HG03442 (cell line): ENCODE measurements at regions not wholly inside any gene's neighbourhood (a gene's known extent, or its start where the extent isn't known, plus 50 kb on each side); places are given as distances from the start of the nearest gene placed in this dataset.
"Not testable (repeated sequence)": the region's sequence is repeated elsewhere in the genome, so short reads cannot be mapped to it uniquely, and the experiment has no call there.

Source experiments
- ATAC-seq: cut with Tn5 transposase; IDR thresholded peaks from one replicate; pipeline ENCODE4 v1.9.1; 2021; ENCODE audit warnings: mild to moderate bottlenecking, moderate library complexity; ENCODE audit not compliant: unreplicated experiment

GRCh38 chr12:60231976-60232907 is 636.4 kb downstream of the SLC16A7 start:
- ATAC-seq, result no peak

- ATAC-seq, result not testable (repeated sequence)
Measured at GRCh38 chr12:60234611-60235195, 638.9 kb downstream of the SLC16A7 start.

- ATAC-seq, result no peak
Measured at GRCh38 chr12:60235261-60235660, 639.4 kb downstream of the SLC16A7 start.

DNA sequence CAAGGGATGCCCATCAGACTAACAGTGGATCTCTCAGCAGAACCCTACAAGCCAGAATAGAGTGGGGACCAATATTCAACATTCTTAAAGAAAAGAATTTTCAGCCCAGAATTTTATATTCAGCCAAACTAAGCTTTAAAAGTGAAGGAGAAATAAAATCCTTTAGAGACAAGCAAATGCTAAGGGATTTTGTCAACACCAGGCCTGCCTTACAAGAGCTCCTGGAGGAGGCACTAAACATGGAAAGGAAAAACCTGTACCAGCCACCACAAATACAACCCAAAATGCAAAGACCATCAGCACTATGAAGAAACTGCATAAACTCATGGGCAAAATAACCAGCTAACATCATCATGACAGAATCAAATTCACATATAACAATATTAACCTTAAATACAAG is 640.6 kb downstream of the SLC16A7 start:
- ATAC-seq, result not testable (repeated sequence)

DNA sequence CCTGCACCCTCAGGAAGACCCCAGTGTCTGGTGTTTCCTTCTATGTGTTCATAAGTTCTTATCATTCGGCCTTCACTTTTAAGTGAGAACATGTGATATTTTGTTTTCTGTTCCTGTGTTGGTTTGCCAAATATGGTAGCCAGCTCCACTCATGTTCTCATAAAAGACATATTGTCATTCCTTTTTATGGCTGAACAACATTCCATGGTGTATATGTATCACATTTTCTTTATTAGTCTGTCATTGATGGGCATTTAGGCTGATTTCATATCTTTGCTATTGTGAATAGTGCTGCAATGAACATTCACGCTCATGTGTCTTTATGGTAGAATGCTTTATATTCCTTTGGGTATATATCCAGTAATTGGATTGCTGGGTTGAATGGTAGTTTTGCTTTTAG is 645.1 kb downstream of the SLC16A7 start:
- ATAC-seq, result no peak

DNA sequence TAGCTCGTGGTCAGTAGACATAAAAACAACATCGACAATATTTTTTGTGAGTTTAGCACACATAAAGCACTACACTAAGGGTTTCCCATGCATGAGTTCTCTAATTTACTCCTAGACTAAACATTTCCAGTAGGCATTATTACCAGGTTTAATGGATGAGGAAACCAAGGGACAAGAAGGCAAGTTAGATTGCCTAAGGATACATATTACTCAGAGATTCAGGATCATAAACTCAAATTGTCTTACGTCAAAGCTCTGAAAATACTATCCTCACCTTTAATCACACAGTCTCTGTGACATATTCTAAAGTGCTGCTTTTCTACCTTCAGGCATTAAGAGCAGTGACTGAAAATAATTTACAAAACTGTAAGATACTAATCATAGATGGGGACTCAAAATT is 655.3 kb downstream of the SLC16A7 start:
- no peak for ATAC-seq

DNA sequence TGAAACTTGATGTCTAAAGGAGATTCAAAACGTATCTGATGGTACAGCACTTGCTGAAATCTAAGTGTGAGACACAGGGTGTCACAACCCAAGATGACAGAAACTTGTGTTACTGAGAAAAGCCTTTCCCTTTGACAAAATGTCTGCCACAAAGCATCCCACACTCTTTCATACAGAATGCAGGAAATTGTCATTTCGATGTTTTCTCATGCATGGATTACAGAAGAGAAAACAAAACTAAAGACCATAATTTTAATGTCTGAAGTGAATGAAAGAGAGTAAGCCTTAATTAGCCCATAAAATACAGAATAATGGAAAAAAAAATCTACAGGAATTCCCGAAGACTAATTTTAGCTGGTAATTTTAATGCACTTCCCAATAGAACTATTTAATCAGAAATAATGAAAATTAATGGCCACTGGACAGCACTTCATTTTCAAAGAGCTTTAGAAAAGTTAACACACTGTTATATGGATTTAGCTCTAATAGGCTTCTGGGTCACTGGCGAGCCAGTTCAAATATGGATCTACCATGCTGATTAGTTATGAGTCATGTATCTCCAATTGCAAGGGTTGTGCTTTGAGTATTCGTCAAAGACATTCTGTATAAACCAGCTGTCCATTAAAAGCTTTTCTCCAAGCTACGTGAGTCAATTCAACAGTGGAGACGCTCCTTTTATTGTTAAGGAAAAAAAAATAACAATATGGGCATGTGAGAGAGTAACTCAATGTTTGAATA is 656.7 kb downstream of the SLC16A7 start:
- ATAC-seq, result no peak

DNA sequence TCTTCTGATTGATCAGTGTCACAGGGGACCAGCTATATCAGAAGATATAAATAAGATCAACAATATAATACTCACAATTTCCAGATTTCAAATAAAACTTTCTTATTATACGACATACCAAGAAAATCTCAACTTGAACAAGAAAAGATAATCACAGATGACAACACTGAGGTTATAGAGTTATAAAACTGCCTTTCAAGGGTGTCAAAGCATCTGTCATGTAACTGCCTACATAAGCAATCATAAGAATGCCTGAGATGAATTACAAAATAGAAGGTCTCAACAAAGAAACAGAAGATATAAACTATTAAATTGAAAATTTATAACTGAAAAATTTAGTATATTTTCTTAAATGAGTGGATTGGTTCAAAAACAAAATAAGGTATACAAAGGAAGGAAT is 659.2 kb downstream of the SLC16A7 start:
- no peak for ATAC-seq

DNA sequence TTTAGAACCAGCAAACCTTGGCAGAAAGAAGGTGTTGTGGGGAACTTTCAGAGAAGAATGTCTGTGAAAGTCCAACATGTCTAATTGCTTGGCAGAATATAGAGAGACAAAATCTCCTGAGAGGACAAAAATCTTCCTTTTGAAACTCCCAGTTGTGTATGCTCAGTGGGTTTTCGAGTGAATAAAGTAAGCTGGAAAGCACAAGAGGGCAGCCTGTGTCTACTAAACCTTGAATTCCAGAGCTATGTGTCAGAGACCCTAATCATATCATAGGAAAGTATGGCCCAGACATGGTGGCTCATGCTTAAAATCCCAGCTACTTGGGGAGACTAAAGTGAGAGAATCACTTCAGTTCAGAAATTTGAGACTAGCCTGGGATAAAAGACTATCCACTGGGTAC is 661.2 kb downstream of the SLC16A7 start:
- no peak for ATAC-seq

GRCh38 chr12:60259225-60259624 is 663.4 kb downstream of the SLC16A7 start:
- no peak for ATAC-seq

DNA sequence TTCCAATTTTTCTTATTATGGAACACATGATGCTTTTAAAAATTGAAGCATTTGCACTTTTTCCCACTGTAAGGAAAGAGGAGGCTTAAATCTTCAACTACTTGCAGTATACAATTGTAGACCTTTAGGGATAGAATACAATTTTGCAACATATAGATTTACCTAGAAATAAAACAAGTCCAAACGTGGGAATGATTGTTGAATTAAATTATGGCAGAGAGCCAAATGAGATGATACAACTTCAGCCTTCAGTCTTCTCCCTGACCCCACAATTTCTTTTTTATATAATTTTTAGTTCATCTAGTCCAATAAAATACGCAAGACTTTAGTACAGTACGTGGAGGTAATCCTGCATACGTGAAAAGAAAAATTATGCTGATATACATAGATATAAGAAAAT is 666.5 kb downstream of the SLC16A7 start:
- ATAC-seq, result no peak

DNA sequence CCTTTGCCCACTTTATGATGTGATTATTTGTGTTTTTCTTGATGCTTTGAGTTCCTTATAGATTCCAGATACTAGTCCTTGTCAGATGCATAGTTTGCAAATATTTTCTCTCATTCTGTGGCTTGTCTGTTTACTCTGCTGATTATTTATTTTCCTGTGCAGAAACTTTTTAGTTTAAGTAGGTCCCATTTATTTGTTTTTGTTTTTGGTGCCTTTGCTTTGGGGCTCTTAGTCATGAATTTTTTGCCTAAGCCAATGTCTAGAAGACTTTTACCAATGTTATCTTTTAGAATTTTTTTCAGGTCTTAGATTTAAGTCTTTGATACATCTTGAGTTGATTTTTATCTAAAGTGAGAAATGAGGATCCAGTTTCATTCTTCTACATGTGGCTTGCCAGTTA is 667.3 kb downstream of the SLC16A7 start:
- ATAC-seq, result no peak

- ATAC-seq, result no peak
Measured at GRCh38 chr12:60263836-60264493, 668.1 kb downstream of the SLC16A7 start.

GRCh38 chr12:60265741-60266140 is 669.9 kb downstream of the SLC16A7 start:
- no peak for ATAC-seq

GRCh38 chr12:60266381-60266852 is 670.6 kb downstream of the SLC16A7 start:
- no peak for ATAC-seq

- ATAC-seq, result no peak
Measured at GRCh38 chr12:60269611-60270269, 673.9 kb downstream of the SLC16A7 start.

DNA sequence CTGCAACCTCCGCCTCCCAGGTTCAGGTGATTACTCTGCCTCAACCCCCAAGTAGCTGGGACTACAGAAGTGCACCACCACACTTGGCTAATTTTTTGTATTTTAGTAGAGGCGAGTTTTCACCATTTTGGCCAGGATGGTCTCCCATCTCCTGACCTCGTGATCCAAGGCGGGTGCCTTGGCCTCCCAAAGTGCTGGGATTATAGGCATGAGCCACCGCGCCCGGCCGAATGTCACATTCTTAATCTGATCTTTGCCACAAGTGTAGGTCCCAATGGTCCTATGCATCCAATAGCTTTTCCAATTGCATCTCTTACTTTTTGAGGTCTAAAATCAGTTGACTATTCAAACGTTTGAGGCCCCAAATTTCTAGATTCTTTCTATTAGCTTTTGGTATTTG is 676.0 kb downstream of the SLC16A7 start:
- ATAC-seq, result no peak

DNA sequence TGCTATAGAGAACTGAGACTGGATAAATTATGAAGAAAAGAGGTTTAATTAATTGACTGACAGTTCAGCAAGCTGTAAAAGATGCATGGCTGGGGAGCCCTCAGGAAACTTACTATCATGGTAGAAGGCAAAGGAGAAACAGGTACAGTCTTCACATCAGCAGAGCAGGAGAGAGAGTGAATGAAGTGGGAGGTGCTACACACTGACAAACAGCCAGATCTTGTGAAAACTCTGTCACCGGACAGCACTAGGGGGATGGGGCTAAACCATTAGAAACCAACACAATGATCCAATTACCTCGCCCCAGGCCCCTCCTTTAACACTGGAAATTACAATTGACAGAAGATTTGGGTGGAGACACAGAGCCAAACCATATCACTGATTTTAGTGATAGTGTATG is 682.4 kb downstream of the SLC16A7 start:
- no peak for ATAC-seq

DNA sequence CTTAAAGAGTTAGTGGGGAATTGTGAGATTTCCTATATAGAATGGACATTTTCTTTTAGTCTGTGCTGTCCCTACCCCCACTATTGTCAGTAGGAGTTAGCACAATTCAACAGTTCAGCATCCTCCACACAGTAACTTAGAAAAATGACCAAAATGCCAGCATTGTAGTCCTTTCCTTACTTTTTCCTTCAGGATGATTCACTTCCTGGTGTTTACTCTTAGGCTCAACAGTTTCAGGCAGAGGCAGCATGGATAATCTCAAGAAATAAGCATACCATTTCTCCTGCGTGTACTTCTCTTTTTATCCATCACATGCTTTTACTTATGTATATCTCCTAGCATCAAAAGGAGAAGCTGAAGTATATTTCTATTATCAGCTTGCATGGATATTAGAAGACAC is 683.4 kb downstream of the SLC16A7 start:
- no peak for ATAC-seq

GRCh38 chr12:60281522-60281921 is 685.7 kb downstream of the SLC16A7 start:
- no peak for ATAC-seq

DNA sequence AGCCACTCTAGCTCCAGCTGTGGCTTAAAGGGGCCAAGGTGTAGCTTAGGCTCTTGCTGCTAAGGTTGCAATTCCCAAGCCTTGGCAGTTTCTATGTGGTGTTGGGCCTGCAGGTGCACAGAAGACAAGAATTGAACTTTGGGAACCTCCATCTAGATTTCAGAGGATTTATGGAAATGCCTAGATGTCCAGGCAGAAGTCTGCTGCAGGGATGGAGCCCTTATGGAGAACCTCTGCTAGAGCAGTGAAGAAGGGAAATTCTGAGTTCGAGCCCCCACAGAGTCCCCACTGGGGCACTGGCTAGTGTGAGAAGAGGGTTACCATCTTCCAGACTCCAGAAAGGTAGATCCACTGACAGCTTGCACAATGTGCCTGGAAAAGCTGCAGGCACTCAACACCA is 694.7 kb downstream of the SLC16A7 start:
- no peak for ATAC-seq
